Glomerular visceral epithelial cell (primary cell): ENCODE measurements at regions not wholly inside any gene's neighbourhood (a gene's known extent, or its start where the extent isn't known, plus 50 kb on each side); places are given as distances from the start of the nearest gene placed in this dataset.
"Not testable (repeated sequence)": the region's sequence is repeated elsewhere in the genome, so short reads cannot be mapped to it uniquely, and the experiment has no call there.

Experiments
- DNase-seq: peaks from one replicate; pipeline ENCODE4 v3.0.0-alpha.2; 2016; ENCODE audit errors: extremely low spot score

DNA sequence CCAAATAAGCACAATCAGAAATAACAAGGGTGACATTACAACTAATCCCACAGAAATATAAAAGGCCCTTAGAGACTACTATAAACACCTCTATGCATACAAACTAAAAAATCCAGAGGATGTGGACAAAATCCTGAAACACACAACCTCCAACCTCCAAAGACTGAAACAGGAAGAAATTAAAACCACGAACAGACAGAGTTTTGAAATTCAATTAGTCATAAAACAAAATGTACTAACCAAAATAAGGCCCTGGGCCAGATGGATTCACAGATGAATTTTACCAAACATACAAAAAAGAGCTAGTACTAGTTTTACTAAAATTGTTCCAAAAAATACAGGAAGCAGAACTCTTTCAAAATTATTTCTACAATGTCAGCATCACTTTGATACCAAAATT, 1043.6 kb downstream of the DIPK2A start:
- DNase-seq = no peak

DNA sequence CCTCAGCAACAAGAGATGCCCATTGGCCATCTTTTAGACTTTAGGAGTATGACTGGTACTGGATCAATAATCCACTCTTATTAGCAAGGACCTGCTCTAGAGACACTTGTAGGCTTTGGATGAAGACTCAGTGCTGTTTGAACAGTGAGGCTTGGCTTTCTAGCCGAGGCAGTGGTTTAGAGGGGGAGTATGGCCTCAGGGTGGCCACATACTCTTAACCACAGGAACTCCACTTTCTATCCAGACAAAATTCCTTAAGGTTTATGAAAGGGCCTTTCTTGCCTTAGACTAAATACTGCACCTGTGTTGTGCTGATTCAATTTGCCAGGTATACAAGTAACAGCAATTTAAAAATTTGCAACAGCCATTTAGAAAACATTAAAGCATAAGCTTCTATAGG, 1046.3 kb downstream of the DIPK2A start:
- peak; percentile 48 for DNase-seq

DNA sequence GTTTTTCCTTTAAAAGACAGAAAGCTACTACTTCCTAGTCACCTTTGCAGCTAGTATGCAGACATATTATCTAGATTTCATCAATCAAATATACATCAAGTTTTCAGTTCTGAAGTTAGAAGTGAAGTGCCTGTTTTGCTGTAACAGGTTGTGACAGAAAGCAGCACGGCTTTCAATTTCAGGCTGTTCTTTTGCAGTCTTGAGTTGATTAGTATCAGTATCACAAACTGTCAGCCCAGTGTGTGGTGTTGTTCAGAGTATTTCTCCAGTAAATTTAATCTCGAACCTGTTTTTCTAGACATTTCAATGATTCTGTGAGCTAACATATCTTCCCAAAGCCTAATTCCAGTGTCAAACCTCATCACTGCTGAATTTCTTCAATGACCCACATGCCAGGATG, 1050.8 kb downstream of the DIPK2A start:
- DNase-seq = no peak

DNA sequence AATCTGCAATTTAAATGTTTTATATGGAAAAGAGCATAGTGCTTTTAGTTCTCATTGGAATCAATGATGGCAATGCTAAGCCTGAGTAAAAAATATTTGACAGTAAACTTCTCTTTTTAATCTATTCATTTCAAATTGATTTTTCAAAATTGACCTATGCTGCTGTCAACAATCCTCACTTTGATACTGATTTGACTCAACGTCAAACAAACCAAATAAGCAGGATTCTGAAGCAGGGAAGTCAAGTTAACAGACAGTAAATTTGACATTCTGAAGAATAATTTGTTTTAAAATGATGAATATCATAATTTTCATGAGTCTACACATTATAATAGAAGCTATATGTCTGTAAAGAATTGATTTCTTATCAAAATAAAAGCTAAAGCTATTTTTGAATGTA, 1053.1 kb downstream of the DIPK2A start:
- DNase-seq = no peak

DNA sequence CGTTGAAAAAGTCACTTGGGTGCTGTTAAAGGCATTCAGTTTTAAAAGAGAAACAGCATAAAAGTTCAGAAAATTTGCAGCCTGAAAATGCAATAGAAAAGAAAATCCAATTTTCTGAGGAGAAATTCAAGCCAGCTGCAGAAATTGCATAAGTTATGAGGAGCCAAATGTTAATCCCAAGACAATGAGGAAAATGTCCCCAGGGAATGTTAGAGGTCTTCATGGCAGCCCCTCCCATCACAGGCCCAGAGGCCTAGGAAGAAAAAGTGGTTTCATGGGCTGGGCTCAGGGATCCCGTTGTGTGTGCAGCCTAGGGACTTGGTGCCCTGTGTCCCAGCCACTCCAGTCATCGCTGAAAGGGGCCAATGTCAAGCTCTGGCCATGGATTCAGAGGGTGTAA, 1055.6 kb downstream of the DIPK2A start:
- DNase-seq = not testable (repeated sequence)

DNA sequence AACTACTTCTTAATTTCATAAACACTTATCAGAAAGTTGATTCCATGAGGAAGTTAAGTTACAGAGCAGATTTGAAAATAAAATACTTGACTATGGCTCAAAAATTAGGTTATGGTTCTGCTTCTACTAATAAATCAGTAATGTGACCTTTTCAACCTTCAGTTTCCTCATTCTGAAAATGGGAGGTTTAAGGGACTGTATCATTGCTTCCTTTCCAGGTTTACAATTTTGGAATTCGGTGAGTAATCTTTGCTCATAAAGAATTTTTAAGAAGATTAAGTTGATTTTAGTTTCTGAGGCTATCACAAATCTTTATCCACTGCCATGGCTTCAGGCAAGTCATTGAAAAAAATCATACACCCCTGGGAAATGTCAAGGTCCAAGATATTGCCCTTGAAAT, 1061.2 kb downstream of the DIPK2A start:
- DNase-seq = no peak

DNA sequence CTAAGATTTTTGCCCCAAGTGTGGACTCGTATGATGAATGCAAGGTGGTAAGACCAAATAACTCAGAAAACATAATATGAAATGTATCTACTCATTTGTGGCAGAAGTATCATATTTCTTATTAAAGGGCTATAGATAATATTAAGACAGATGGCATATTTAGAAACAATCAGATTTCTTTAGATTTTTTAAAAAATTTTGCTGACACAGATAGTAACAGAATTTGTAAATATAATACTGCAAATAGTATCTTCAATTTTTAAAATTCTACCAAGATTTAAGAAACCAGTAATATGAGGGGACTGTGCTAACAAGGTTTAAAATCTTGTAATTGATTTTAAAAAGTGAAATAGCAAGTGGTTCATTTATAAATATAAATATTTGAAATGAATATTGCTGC, 1064.1 kb downstream of the DIPK2A start:
- no peak for DNase-seq

DNA sequence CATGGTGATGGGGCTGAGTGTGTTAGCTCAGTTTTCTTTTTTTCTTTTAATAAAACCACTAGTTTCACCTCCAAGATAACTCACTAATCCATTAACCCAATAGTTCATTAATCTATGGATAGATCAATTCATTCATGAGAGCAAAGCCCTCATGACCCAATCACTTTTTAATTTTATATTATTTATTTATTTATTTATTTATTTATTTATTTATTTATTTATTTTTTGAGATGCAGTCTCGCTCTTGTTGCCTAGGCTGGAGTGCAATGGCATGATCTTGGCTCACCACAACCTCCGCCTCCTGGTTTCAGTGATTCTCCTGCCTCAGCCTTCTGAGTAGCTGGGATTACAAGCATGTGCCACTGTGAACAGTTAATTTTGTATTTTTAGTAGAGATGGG, 1082.4 kb downstream of the DIPK2A start:
- not testable (repeated sequence) for DNase-seq

DNA sequence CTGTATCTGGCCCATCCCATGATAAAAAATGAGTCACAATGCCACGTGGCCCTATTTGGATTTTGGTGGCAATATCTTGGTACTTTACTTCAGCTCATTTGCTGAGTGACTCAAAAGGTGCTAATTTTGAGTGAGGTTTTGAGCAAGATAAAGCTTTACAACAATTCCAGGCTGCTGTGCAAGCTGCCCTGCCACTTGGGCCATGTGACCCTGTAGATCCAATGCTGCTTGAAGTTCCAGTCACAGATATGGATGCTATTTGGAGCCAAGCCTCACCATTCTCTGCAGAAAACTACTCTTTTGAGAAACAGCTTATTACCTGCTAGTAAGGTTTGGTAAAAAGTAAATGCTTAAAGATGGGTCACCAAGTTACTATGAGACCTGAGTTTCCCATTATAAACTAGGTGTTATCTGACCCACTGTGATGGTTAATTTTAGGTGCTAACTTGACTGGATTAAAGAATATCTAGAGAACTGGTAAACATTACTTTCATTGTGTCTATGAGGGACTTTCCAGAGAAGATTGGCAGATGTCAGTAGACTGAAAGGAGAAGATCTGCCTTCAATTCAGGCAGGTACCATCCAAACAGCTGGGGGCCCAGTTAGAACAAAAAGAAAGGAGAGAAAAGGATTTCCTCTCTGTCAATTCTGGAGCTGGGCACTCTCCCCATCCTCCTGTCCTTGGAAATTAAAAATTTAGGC, 1083.9 kb downstream of the DIPK2A start:
- DNase-seq = no peak

DNA sequence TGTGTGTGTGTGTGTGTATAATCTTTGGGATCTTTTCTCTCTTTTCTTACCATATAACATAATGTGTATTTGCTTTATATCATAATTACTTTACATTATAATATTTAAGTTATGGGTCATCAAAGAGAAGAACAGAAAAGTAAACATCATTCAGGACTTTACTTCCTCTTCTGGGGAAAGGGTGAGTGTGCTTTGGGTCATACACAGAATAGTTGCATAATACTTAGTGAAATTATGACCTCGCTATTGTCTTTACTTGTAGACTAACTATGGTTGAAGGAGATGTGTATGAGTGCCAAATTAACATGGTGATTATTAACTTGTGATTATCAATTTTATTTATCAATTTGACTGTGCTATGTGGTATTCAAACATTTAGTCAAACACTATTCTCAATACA, 1086.9 kb downstream of the DIPK2A start:
- no peak for DNase-seq

DNA sequence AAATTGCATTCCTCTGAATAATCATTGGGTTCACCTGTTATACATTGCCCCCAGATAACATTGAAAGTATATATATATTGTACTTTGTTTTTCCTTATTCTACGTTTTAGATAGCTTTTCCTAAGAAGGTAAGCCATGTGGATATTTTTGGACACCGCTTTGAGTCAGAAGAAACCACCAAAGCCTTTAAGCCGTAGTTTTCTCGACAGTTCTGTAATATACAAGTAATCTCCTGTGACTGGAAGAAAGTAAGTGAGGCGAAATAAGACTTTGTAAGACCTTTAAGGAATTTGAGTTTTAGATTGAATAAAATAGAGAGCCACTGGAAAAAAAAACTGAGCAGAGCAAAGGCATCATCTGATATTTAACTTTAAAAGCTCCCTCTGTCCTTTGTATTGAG, 1092.0 kb downstream of the DIPK2A start:
- DNase-seq = no peak

DNA sequence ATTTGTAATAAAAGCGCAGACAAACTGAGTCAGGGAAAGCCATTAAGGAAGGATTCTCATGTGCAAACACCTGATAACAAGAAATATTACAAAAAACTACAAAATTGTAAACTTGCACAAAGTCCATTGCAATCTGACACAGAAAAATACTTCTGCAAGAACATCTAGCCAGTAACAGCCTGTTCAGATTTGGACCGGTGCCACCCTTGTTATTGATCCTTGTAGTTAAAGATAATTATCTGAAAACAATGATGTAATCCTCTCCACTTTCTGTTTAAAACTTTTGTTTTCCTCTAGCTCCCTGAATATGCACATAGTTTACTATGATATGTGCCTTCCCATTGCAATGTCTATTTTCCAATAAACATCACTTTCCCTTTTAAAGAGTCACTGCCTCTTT, 1090.2 kb downstream of the PLOD2 start:
- DNase-seq = no peak

DNA sequence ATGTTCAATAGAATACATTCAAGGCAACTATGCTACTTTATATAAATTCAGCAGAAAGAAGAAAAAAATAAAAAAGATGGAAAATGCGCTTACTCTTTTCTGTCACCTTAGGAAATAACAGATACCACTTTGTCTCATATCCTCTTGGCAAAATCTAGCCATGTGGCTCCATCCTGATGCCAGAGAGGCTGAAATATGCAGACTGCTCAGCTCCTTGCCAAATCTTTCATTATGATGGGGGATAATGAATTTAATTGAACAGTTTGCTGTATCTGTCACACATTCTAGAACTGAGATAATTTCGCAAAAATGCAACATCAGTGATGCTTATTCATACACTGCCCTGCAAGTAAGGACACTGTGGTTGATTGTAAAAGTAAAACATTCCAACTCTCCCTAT, 1081.5 kb downstream of the PLOD2 start:
- no peak for DNase-seq

DNA sequence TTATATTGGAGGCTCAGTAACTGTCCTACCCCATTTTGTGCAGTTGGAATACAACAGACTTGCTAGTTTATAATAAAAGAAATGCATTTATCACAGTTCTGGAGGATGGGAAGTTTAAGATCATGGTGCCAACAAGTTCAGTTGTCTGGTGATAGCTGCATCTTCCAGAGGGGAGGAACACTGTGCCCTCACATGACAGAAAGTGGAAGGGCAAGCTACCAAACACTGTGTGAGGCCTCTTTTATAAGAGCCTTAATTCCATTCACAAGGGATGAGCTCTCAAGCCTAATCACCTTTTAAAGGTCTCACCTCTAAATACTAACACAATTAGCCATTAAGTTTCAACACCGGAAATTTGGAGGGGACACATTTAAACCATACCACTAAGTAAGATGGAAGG, 1073.9 kb downstream of the PLOD2 start:
- DNase-seq = no peak

DNA sequence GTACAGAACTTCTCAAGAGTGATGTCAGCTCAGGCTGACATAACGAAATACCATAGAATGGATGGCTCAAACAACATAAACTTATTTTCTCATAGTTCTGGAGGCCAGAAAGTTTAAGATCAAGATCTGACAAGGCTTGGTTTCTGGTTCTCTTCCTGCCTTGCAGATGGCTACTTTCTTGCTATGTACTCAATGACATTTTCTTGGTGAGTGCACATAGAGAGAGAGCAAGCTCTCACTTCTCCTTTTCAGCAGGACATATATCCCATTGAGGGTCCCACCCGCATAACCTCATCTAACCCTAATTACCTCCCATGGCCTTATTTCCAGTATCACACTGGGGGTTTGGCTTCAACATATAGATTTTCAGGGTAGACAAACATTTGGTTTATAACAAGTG, 1072.1 kb downstream of the PLOD2 start:
- no peak for DNase-seq

DNA sequence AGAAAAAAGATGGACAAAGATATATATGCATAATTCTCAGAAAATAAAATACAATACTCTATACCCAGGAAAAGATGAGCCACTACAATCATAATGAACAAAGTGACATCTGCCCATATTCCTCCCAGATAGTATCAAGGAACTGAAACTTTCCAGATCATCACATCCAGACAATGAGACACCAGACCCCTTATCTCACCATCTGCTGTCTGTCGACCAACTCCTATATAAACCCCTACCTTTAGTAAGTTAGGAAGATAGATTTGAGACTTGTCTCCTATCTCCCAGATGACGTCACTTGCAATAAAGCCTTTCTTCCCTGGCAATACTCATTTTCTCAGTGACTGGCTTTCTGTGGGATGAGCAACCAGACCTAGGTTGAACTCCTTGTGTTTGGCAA, 1071.6 kb downstream of the PLOD2 start:
- DNase-seq = no peak

DNA sequence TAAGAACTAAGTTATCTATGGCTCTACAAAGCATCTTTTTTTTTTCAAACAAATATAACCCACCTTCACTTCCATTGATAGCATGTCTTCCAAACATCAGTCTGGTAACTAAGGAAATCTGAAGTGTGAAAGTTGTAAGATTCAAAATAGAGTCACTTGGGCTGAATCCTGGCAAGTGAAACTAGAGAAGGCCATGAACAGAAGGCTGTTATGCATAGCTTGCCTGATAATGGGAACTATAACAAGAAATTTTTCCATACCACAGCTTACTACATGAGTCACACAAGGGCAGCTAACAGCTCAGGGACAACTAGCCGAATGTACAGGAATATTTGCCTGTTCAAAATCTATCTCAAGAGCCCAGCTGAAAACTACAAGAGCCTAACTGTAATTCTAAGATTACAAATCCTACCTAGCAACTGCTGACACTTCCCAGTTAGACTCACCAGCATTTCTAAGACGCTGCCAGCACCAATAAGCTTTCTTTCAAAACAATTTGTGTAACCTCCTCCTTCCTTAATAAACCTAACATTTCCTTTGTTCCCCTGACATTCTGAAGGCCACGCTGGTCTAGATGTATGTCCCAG, 1066.5 kb downstream of the PLOD2 start:
- DNase-seq = peak; percentile 55

DNA sequence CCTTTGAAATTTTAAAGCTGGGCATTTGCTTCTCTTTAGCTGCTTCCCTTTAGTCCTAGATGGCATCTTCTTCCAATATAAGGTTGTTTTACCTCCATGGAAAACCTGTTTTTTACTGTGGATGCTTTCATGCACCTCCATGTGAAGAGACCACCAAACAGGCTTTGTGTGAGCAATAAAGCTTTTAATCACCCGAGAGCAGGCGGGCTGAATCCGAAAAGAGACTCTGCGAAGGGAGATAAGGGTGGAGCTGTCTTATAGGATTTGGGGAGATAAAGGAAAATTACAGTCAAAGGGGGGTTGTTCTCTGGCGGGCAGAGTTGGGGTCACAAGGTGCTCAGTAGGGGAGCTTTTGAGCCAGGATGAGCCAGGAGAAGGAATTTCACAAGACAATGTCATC, 1049.8 kb downstream of the PLOD2 start:
- DNase-seq = not testable (repeated sequence)

DNA sequence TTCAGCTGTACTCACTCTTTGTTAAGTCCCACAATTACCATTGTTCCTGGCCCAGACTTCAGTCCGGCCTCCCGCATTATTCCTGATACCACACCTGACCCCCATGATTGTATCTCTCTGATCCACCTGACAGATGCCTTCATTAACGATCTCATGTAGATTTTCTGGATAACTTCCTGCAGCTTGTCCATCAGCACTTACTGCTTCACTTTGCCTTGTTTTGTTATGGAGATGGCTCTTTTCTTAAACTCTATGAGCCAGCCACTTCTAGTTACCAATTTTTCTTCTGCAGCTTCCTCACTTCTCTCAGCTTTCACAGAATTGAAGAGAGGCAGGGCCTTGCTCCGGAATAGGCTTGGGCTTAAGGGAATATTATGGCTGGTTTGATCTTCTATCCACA, 1044.2 kb downstream of the PLOD2 start:
- no peak for DNase-seq

DNA sequence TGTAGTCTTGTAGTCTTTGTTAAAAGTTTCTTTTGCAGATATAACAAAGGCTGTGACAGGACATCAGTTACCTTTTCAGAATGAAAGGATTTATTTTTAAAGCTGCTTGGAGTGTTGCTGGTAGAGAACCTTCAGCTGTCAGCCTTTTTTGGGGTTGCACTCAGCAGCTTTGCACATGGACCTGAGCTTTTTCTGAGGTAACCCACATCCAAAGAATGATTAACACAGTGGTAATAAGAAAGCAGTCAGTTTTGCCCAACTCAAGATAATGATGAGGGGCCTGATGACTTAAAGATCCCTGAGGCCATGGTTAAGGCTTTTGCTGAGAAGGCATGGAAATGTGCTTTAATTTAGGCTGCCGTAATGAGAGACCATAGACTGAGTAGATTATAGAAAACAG, 1042.7 kb downstream of the PLOD2 start:
- no peak for DNase-seq

DNA sequence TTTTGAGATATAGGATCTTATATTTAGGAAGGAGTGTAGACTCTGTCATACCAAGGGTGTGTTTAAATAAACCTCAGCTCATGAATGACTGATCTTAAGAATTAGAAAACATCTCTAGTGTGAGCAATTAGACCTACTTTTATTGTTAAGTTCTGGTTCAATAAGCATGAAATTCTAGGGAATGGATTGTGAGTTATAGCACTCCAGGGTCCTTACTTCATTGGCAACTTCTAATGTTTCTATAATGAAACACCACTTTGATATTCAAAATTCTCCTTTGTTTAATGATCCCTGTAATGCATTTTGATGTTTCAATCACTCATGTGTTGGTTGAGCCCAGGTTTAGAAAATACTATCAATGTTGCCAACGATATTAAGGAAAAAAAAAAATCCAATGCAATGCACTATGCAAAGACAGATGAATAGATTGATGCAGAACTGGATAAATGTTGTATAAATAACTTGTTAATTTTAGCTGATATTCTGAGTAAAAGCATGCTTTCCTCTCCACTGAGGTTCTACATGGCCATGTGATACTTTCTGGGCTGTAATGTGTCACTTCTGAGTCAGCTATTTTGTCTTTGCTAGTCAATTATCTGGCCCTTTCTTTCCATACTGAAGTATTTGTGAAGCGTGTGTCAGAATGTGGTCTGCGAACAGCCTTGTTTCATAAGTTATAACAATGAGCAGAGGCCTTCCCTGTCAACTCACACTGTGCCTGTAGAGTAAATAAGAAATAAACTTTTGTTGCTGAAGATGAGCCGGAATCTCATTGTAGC, 1035.9 kb downstream of the PLOD2 start:
- peak; percentile 56 for DNase-seq

DNA sequence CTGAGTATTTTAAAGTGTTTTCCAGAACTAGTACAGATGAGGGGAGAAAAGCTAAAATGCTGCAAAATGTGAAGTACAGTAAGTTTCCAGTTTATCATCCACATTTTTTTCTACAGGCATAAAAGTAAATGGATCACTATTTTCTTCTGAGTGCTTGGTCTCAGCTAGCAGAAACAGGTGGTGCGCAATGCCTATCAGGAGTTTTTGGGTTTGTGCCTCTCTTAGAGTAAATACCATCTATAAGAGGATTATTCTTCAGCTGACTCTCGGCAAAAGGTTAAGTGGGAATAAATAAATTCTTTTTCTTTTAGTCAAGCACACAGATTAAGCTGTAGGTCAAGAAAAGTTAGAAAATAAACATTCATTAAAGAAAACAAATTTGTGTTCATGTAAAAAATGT, 1027.7 kb downstream of the PLOD2 start:
- DNase-seq = no peak

DNA sequence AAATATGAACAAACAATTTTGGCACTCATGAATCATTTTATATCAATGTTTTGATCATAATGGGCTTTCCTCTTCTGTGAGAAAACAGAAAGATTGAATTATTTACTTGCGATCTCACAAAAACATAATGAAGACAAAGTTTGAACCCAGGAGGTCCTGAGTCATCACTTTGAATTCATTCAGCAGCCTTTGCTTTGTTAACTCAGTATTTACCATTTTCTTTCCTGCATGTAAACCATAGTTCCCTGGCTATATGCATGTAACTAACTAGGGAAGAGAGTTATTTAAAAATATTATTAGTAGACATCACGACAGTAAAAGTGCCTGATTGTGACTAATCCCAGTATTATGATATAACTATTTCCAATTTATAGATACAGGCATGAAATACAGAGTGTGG, 1026.2 kb downstream of the PLOD2 start:
- no peak for DNase-seq
